ENCODE measurements at regions not wholly inside any gene's neighbourhood (a gene's known extent, or its start where the extent isn't known, plus 50 kb on each side); places are given as distances from the start of the nearest gene placed in this dataset.

DNA sequence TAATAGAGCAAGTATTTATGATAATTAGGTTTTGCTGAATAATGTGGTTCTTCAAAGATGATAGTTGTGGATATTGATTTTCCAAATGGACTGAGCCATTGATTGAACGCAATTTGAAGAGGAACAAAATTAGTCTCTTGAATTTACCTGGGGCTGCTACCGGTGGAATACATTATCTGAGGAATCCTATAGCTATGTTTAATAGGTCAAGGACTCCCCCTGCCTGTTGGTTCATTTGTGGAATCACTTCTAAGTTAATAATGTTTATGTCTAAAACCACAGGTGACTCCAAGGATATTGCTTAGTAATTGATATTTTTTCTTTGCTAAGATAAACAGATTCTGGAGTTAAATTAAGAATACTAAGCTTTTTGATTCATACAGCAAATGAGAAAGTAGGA is 576.0 kb upstream of the PABPC4L start:
- no peak for TF ChIP-seq EZH2phosphoT487 (IDR thresholded peaks at IDR 0.05; ENCODE audit: unreplicated experiment)
- TF ChIP-seq, protein P1, sequence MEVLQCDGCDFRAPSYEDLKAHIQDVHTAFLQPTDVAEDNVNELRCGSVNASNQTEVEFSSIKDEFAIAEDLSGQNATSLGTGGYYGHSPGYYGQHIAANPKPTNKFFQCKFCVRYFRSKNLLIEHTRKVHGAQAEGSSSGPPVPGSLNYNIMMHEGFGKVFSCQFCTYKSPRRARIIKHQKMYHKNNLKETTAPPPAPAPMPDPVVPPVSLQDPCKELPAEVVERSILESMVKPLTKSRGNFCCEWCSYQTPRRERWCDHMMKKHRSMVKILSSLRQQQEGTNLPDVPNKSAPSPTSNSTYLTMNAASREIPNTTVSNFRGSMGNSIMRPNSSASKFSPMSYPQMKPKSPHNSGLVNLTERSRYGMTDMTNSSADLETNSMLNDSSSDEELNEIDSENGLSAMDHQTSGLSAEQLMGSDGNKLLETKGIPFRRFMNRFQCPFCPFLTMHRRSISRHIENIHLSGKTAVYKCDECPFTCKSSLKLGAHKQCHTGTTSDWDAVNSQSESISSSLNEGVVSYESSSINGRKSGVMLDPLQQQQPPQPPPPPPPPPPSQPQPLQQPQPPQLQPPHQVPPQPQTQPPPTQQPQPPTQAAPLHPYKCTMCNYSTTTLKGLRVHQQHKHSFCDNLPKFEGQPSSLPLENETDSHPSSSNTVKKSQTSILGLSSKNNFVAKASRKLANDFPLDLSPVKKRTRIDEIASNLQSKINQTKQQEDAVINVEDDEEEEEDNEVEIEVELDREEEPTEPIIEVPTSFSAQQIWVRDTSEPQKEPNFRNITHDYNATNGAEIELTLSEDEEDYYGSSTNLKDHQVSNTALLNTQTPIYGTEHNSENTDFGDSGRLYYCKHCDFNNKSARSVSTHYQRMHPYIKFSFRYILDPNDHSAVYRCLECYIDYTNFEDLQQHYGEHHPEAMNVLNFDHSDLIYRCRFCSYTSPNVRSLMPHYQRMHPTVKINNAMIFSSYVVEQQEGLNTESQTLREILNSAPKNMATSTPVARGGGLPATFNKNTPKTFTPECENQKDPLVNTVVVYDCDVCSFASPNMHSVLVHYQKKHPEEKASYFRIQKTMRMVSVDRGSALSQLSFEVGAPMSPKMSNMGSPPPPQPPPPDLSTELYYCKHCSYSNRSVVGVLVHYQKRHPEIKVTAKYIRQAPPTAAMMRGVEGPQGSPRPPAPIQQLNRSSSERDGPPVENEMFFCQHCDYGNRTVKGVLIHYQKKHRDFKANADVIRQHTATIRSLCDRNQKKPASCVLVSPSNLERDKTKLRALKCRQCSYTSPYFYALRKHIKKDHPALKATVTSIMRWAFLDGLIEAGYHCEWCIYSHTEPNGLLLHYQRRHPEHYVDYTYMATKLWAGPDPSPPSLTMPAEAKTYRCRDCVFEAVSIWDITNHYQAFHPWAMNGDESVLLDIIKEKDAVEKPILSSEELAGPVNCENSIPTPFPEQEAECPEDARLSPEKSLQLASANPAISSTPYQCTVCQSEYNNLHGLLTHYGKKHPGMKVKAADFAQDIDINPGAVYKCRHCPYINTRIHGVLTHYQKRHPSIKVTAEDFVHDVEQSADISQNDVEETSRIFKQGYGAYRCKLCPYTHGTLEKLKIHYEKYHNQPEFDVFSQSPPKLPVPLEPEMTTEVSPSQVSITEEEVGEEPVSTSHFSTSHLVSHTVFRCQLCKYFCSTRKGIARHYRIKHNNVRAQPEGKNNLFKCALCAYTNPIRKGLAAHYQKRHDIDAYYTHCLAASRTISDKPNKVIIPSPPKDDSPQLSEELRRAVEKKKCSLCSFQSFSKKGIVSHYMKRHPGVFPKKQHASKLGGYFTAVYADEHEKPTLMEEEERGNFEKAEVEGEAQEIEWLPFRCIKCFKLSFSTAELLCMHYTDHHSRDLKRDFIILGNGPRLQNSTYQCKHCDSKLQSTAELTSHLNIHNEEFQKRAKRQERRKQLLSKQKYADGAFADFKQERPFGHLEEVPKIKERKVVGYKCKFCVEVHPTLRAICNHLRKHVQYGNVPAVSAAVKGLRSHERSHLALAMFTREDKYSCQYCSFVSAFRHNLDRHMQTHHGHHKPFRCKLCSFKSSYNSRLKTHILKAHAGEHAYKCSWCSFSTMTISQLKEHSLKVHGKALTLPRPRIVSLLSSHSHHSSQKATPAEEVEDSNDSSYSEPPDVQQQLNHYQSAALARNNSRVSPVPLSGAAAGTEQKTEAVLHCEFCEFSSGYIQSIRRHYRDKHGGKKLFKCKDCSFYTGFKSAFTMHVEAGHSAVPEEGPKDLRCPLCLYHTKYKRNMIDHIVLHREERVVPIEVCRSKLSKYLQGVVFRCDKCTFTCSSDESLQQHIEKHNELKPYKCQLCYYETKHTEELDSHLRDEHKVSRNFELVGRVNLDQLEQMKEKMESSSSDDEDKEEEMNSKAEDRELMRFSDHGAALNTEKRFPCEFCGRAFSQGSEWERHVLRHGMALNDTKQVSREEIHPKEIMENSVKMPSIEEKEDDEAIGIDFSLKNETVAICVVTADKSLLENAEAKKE (CRISPR knock-in tag; IDR thresholded peaks at IDR 0.05), result no peak
- TF ChIP-seq, protein P2, sequence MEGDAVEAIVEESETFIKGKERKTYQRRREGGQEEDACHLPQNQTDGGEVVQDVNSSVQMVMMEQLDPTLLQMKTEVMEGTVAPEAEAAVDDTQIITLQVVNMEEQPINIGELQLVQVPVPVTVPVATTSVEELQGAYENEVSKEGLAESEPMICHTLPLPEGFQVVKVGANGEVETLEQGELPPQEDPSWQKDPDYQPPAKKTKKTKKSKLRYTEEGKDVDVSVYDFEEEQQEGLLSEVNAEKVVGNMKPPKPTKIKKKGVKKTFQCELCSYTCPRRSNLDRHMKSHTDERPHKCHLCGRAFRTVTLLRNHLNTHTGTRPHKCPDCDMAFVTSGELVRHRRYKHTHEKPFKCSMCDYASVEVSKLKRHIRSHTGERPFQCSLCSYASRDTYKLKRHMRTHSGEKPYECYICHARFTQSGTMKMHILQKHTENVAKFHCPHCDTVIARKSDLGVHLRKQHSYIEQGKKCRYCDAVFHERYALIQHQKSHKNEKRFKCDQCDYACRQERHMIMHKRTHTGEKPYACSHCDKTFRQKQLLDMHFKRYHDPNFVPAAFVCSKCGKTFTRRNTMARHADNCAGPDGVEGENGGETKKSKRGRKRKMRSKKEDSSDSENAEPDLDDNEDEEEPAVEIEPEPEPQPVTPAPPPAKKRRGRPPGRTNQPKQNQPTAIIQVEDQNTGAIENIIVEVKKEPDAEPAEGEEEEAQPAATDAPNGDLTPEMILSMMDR (conservative IDR thresholded peaks at IDR 0.05; ENCODE audit: low read depth in 2 of 2), result peak; percentile 59 to 62
- TF ChIP-seq POLR2AphosphoS5 (IDR thresholded peaks at IDR 0.05; ENCODE audit: low read depth), result no peak
- TF ChIP-seq CREB1 (CRISPR knock-in tag; IDR thresholded peaks at IDR 0.05; ENCODE audit: low read depth), result no peak
- no peak for TF ChIP-seq EZH2 (IDR thresholded peaks at IDR 0.05; ENCODE audit: low read depth, unreplicated experiment)
- TF ChIP-seq, protein P3, sequence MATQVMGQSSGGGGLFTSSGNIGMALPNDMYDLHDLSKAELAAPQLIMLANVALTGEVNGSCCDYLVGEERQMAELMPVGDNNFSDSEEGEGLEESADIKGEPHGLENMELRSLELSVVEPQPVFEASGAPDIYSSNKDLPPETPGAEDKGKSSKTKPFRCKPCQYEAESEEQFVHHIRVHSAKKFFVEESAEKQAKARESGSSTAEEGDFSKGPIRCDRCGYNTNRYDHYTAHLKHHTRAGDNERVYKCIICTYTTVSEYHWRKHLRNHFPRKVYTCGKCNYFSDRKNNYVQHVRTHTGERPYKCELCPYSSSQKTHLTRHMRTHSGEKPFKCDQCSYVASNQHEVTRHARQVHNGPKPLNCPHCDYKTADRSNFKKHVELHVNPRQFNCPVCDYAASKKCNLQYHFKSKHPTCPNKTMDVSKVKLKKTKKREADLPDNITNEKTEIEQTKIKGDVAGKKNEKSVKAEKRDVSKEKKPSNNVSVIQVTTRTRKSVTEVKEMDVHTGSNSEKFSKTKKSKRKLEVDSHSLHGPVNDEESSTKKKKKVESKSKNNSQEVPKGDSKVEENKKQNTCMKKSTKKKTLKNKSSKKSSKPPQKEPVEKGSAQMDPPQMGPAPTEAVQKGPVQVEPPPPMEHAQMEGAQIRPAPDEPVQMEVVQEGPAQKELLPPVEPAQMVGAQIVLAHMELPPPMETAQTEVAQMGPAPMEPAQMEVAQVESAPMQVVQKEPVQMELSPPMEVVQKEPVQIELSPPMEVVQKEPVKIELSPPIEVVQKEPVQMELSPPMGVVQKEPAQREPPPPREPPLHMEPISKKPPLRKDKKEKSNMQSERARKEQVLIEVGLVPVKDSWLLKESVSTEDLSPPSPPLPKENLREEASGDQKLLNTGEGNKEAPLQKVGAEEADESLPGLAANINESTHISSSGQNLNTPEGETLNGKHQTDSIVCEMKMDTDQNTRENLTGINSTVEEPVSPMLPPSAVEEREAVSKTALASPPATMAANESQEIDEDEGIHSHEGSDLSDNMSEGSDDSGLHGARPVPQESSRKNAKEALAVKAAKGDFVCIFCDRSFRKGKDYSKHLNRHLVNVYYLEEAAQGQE (IDR thresholded peaks at IDR 0.05; ENCODE audit: unreplicated experiment), result no peak
- no peak for TF ChIP-seq JUNB (IDR thresholded peaks at IDR 0.05; ENCODE audit: unreplicated experiment)
- TF ChIP-seq STAT1 (IDR thresholded peaks at IDR 0.05; ENCODE audit: unreplicated experiment), result no peak
- no peak for TF ChIP-seq NANOG (IDR thresholded peaks at IDR 0.05; ENCODE audit: borderline replicate concordance)
